Breast epithelium (tissue), 3 donors: ENCODE measurements at regions not wholly inside any gene's neighbourhood (a gene's known extent, or its start where the extent isn't known, plus 50 kb on each side); places are given as distances from the start of the nearest gene placed in this dataset.

Experiments used
- POLR2A ChIP-seq: fragments of 450-650 bp; IDR thresholded peaks from one replicate; pipeline ENCODE4 v1.6.1; 2016; ENCODE audit warnings: antibody characterized with exemption, mild to moderate bottlenecking, moderate library complexity
- POLR2AphosphoS5 ChIP-seq, 3 donors: sonication (generic); formaldehyde crosslinking; IDR thresholded peaks; one replicate each; pipeline ENCODE4 v1.6.1; 2017; ENCODE audit warnings: antibody characterized with exemption in 3 of 3
- TF ChIP-seq, protein P1 (sequence below), 3 donors: fragments of 450-650 bp; IDR thresholded peaks; one replicate each; pipeline ENCODE4 v1.5.1; 2016 to 2017; ENCODE audit warnings: antibody characterized with exemption in 3 of 3, mild to moderate bottlenecking in 3 of 3, moderate library complexity in 3 of 3

- TF ChIP-seq, protein P1, sequence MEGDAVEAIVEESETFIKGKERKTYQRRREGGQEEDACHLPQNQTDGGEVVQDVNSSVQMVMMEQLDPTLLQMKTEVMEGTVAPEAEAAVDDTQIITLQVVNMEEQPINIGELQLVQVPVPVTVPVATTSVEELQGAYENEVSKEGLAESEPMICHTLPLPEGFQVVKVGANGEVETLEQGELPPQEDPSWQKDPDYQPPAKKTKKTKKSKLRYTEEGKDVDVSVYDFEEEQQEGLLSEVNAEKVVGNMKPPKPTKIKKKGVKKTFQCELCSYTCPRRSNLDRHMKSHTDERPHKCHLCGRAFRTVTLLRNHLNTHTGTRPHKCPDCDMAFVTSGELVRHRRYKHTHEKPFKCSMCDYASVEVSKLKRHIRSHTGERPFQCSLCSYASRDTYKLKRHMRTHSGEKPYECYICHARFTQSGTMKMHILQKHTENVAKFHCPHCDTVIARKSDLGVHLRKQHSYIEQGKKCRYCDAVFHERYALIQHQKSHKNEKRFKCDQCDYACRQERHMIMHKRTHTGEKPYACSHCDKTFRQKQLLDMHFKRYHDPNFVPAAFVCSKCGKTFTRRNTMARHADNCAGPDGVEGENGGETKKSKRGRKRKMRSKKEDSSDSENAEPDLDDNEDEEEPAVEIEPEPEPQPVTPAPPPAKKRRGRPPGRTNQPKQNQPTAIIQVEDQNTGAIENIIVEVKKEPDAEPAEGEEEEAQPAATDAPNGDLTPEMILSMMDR (IDR thresholded peaks at IDR 0.05) = no peak
- TF ChIP-seq POLR2AphosphoS5 (IDR thresholded peaks at IDR 0.05) = no peak
- TF ChIP-seq POLR2A = no peak
Measured at GRCh38 chr7:125197731-125198393, 268.2 kb upstream of the POT1 start.
